Epithelial cell of proximal tubule (primary cell): ENCODE measurements at regions not wholly inside any gene's neighbourhood (a gene's known extent, or its start where the extent isn't known, plus 50 kb on each side); places are given as distances from the start of the nearest gene placed in this dataset.

Experiments used
- DNase-seq: peaks from one replicate; pipeline ENCODE4 v3.0.0-alpha.2; 2011; ENCODE audit warnings: low read depth
- H3K4me3 ChIP-seq: 2 replicates; pipeline ENCODE4 v1.5.1; 2011; ENCODE audit warnings: low read depth, mild to moderate bottlenecking, low read length
- CTCF ChIP-seq: conservative IDR thresholded peaks from 2 replicates; pipeline ENCODE4 v1.5.1; 2012; ENCODE audit warnings: low read depth, mild to moderate bottlenecking, low read length

- H3K4me3 ChIP-seq = no peak overlapping the region
- TF ChIP-seq CTCF = no peak
- DNase-seq = peak; percentile 48
Measured at GRCh38 chr1:184199438-184200085, 148.0 kb downstream of the TSEN15 start.

- no peak for DNase-seq
- TF ChIP-seq CTCF = no peak
- H3K4me3 ChIP-seq = no peak overlapping the region
Measured at GRCh38 chr1:184208622-184209021, 157.1 kb downstream of the TSEN15 start.

DNA sequence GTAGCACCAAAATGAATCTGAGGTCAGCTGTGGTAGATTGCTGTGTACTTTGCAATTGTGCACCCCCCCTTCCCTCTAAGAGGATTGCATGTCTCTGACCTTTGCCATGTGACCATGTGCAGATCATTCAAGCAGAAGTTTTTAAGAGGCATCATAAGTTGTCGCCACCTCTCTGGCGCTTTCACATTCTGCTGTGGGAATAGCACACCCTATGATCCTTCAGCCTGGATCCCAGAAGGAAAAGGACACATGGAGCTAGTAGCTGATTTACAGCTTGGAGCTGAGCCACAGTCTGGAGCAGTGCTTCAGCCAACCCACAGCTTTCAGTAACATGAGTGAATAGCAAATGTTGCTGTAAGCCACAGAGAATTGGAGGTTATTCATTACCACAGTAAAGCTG is 158.5 kb downstream of the TSEN15 start:
- DNase-seq = peak; percentile 97
- H3K4me3 ChIP-seq = no peak overlapping the region
- no peak for TF ChIP-seq CTCF

DNA sequence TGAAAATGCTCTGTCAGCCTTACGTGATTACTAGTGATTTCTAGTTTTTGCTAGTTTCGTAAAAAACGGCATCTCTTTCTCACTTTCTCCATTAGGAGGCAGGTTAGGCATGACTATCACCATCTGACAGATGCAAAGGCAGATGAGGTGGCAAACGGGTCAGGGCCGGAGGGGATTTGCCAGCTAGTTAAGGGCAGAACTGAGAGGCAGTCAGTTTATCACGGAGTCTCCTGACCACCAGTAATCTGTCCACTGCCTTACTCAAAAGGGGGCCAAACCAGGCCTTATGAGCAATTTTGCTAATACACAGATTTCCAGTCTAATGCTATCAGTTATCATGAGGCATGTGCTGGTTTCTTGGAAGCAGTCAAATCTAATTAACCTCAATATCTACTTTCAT is 159.3 kb downstream of the TSEN15 start:
- no peak overlapping the region for H3K4me3 ChIP-seq
- TF ChIP-seq CTCF = peak; percentile 20
- DNase-seq = no peak

DNA sequence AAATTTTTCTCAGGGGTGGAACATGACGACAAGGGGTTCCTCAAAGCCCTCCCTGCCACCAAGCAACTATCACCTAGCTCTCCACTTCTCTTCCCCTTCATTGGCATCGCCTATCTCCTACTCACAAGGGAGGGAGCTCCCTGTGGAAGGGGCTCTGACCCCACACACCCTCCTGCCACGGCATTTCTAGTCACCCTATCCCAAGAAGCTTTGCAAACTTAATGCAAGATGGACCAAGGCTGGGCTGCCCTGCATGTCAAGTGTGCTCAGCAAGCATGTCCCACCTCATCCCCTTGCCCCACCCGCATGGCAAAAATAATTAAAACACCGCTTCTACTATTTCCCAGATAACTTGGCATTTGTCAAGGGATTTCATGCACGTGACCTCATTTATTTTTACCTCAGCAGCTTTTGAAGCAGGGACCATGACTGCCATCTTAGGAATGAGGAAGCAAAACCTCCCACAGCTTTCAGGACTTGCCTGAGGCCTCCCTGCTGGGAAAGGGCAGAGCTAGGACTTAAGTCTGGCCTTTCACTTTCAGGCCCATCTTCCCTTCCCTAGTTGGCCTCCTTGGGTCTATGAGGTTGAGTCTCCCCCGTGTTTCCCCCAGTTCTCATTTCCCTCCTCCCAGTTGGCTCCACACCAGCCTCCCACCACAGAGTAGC is 161.3 kb downstream of the TSEN15 start:
- no peak overlapping the region for H3K4me3 ChIP-seq
- DNase-seq = peak; percentile 92
- TF ChIP-seq CTCF = no peak

GRCh38 chr1:184214128-184214527 is 162.6 kb downstream of the TSEN15 start:
- no peak for DNase-seq
- no peak overlapping the region for H3K4me3 ChIP-seq
- TF ChIP-seq CTCF = no peak
